ENCODE measurements at regions not wholly inside any gene's neighbourhood (a gene's known extent, or its start where the extent isn't known, plus 50 kb on each side); places are given as distances from the start of the nearest gene placed in this dataset.

DNA sequence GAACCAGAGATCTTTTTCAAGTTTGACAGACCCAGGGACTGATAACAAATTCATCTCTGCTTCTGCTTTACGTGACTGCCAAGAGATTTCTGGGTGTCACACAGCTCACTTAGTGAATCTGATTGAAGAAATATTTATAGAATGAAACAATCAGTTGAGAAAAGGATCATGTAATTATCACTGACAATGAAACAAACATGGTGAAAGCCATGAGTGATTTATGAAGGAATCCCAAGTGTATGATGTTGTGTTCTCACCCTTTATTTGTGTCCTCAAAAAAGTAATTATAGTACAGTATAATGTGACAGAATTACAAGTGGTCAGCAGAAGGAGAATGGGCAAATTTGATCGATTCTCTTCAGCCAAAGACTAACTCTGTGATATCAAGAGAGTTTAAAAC lies 177.3 kb downstream of the BMP4 start:
- no peak for TF ChIP-seq EP300 (IDR thresholded peaks at IDR 0.05; ENCODE audit: borderline replicate concordance in 1 of 2, low read depth in 1 of 2, low read length in 1 of 2)
- TF ChIP-seq, protein P1, sequence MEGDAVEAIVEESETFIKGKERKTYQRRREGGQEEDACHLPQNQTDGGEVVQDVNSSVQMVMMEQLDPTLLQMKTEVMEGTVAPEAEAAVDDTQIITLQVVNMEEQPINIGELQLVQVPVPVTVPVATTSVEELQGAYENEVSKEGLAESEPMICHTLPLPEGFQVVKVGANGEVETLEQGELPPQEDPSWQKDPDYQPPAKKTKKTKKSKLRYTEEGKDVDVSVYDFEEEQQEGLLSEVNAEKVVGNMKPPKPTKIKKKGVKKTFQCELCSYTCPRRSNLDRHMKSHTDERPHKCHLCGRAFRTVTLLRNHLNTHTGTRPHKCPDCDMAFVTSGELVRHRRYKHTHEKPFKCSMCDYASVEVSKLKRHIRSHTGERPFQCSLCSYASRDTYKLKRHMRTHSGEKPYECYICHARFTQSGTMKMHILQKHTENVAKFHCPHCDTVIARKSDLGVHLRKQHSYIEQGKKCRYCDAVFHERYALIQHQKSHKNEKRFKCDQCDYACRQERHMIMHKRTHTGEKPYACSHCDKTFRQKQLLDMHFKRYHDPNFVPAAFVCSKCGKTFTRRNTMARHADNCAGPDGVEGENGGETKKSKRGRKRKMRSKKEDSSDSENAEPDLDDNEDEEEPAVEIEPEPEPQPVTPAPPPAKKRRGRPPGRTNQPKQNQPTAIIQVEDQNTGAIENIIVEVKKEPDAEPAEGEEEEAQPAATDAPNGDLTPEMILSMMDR (IDR thresholded peaks at IDR 0.05): no peak
- TF ChIP-seq RCOR1 (IDR thresholded peaks at IDR 0.05; ENCODE audit: low read length): no peak
- TF ChIP-seq, protein P2, sequence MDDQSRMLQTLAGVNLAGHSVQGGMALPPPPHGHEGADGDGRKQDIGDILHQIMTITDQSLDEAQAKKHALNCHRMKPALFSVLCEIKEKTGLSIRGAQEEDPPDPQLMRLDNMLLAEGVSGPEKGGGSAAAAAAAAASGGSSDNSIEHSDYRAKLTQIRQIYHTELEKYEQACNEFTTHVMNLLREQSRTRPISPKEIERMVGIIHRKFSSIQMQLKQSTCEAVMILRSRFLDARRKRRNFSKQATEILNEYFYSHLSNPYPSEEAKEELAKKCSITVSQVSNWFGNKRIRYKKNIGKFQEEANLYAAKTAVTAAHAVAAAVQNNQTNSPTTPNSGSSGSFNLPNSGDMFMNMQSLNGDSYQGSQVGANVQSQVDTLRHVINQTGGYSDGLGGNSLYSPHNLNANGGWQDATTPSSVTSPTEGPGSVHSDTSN (IDR thresholded peaks at IDR 0.05): no peak
- TF ChIP-seq, protein P3, sequence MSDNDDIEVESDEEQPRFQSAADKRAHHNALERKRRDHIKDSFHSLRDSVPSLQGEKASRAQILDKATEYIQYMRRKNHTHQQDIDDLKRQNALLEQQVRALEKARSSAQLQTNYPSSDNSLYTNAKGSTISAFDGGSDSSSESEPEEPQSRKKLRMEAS (IDR thresholded peaks at IDR 0.05; ENCODE audit: low read depth): no peak
- TF ChIP-seq TEAD4 (IDR thresholded peaks at IDR 0.05; ENCODE audit: borderline replicate concordance, insufficient read depth): no peak
- no peak for TF ChIP-seq FOXJ3 (CRISPR knock-in tag; IDR thresholded peaks at IDR 0.05)
- TF ChIP-seq EZH2phosphoT487 (IDR thresholded peaks at IDR 0.05; ENCODE audit: borderline replicate concordance, low read depth): no peak
- TF ChIP-seq POLR2AphosphoS5 (IDR thresholded peaks at IDR 0.05; ENCODE audit: low read depth, low read length): no peak
